ENCODE measurements at regions not wholly inside any gene's neighbourhood (a gene's known extent, or its start where the extent isn't known, plus 50 kb on each side); places are given as distances from the start of the nearest gene placed in this dataset.

- TF ChIP-seq CTCF (IDR thresholded peaks at IDR 0.05) (no peak), EP300 (IDR thresholded peaks at IDR 0.05) (no peak), POLR2A (IDR thresholded peaks at IDR 0.05; ENCODE audit: low read depth) (no peak), POLR2AphosphoS5 (IDR thresholded peaks at IDR 0.05) (no peak)
These were observed 135.2 kb downstream of the SLIT2 start for GRCh38 chr4:20386906-20387305.
